ENCODE measurements at regions not wholly inside any gene's neighbourhood (a gene's known extent, or its start where the extent isn't known, plus 50 kb on each side); places are given as distances from the start of the nearest gene placed in this dataset.

DNA sequence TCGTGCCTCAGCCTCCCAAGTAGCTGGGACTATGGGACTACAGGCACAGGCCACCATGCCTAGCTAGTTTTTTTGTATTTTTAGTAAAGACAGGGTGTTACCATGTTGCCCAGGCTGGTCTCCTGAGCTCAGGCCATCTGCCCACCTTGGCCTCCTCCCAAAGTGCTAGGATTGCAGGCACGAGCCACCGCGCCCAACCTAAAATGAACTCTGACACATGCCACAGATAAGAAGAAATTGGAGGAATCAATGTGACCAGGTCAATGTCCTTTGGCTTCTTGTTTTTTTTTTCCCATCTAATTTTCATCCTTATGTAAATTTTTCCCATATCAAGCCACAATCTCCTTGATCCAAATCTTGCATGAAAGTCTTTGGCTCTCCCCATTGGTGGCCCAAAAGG lies 68.1 kb upstream of the SOX21 start:
- no peak for ATAC-seq

GRCh38 chr13:94778986-94779385 lies 66.6 kb upstream of the SOX21 start:
- no peak for DNase-seq (ENCODE audit: low spot score)
- ChIA-PET POLR2A (no interaction called here), CTCF (no interaction called here)
- Mint-ChIP-seq H3K4me3 (no peak overlapping the region), H3K36me3 (peaks cover 5% of the 10 kb centered on the region; the same call in 1 of the 2 replicates), H3K27ac (no peak overlapping the region), H3K9me3 (peaks cover 13% of the 10 kb centered on the region), H3K27me3 (ENCODE audit: low read depth) (no peaks in the 10 kb centered on the region; the same call in 1 of the 2 replicates), H3K4me1 (peaks cover 19% of the 10 kb centered on the region)
- ATAC-seq, result no peak
- no peak for TF ChIP-seq TCF7 (CRISPR knock-in tag; IDR thresholded peaks at IDR 0.05; ENCODE audit: low read depth)
- no peak for TF ChIP-seq JUN (CRISPR knock-in tag; IDR thresholded peaks at IDR 0.05)
- no peak for TF ChIP-seq USF1 (CRISPR knock-in tag; IDR thresholded peaks at IDR 0.05)
- TF ChIP-seq ZNF232 (CRISPR knock-in tag; IDR thresholded peaks at IDR 0.05), result no peak
- TF ChIP-seq, protein P1, sequence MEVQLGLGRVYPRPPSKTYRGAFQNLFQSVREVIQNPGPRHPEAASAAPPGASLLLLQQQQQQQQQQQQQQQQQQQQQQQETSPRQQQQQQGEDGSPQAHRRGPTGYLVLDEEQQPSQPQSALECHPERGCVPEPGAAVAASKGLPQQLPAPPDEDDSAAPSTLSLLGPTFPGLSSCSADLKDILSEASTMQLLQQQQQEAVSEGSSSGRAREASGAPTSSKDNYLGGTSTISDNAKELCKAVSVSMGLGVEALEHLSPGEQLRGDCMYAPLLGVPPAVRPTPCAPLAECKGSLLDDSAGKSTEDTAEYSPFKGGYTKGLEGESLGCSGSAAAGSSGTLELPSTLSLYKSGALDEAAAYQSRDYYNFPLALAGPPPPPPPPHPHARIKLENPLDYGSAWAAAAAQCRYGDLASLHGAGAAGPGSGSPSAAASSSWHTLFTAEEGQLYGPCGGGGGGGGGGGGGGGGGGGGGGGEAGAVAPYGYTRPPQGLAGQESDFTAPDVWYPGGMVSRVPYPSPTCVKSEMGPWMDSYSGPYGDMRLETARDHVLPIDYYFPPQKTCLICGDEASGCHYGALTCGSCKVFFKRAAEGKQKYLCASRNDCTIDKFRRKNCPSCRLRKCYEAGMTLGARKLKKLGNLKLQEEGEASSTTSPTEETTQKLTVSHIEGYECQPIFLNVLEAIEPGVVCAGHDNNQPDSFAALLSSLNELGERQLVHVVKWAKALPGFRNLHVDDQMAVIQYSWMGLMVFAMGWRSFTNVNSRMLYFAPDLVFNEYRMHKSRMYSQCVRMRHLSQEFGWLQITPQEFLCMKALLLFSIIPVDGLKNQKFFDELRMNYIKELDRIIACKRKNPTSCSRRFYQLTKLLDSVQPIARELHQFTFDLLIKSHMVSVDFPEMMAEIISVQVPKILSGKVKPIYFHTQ (CRISPR knock-in tag; IDR thresholded peaks at IDR 0.05), result no peak
- no peak for TF ChIP-seq ELF4 (CRISPR knock-in tag; IDR thresholded peaks at IDR 0.05; ENCODE audit: low read depth)
- TF ChIP-seq PREB (CRISPR knock-in tag; IDR thresholded peaks at IDR 0.05; ENCODE audit: borderline replicate concordance), result no peak
- no peak for TF ChIP-seq ATF3 (CRISPR knock-in tag; conservative IDR thresholded peaks at IDR 0.05)
- TF ChIP-seq, protein P2, sequence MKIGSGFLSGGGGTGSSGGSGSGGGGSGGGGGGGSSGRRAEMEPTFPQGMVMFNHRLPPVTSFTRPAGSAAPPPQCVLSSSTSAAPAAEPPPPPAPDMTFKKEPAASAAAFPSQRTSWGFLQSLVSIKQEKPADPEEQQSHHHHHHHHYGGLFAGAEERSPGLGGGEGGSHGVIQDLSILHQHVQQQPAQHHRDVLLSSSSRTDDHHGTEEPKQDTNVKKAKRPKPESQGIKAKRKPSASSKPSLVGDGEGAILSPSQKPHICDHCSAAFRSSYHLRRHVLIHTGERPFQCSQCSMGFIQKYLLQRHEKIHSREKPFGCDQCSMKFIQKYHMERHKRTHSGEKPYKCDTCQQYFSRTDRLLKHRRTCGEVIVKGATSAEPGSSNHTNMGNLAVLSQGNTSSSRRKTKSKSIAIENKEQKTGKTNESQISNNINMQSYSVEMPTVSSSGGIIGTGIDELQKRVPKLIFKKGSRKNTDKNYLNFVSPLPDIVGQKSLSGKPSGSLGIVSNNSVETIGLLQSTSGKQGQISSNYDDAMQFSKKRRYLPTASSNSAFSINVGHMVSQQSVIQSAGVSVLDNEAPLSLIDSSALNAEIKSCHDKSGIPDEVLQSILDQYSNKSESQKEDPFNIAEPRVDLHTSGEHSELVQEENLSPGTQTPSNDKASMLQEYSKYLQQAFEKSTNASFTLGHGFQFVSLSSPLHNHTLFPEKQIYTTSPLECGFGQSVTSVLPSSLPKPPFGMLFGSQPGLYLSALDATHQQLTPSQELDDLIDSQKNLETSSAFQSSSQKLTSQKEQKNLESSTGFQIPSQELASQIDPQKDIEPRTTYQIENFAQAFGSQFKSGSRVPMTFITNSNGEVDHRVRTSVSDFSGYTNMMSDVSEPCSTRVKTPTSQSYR (CRISPR knock-in tag; IDR thresholded peaks at IDR 0.05), result no peak
- no peak for TF ChIP-seq ZNF219 (CRISPR knock-in tag; IDR thresholded peaks at IDR 0.05; ENCODE audit: borderline replicate concordance)
- TF ChIP-seq CTCF (IDR thresholded peaks at IDR 0.05), result no peak
- no peak for TF ChIP-seq ESRRA (CRISPR knock-in tag; IDR thresholded peaks at IDR 0.05; ENCODE audit: borderline replicate concordance)
- no peak for TF ChIP-seq CBFB (CRISPR knock-in tag; IDR thresholded peaks at IDR 0.05; ENCODE audit: low read depth)
- TF ChIP-seq HMGA2 (CRISPR knock-in tag; IDR thresholded peaks at IDR 0.05), result no peak
- TF ChIP-seq, protein P3, sequence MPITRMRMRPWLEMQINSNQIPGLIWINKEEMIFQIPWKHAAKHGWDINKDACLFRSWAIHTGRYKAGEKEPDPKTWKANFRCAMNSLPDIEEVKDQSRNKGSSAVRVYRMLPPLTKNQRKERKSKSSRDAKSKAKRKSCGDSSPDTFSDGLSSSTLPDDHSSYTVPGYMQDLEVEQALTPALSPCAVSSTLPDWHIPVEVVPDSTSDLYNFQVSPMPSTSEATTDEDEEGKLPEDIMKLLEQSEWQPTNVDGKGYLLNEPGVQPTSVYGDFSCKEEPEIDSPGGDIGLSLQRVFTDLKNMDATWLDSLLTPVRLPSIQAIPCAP (CRISPR knock-in tag; IDR thresholded peaks at IDR 0.05), result no peak

More for the DNA sequence above, 68.1 kb upstream of the SOX21 start:
- Mint-ChIP-seq H3K4me1 (peaks cover 19% of the 10 kb centered on the region), H3K4me3 (no peak overlapping the region), H3K9me3 (peaks cover 13% of the 10 kb centered on the region), H3K36me3 (peaks cover 5% of the 10 kb centered on the region; the same call in 1 of the 2 replicates), H3K27ac (no peak overlapping the region), H3K27me3 (ENCODE audit: low read depth) (no peaks in the 10 kb centered on the region; the same call in 1 of the 2 replicates)
- no peak for DNase-seq (ENCODE audit: low spot score)
- ChIA-PET POLR2A (no interaction called here), CTCF (no interaction called here)
- TF ChIP-seq GRHL2 (CRISPR knock-in tag; IDR thresholded peaks at IDR 0.05; ENCODE audit: insufficient replicate concordance, severe bottlenecking), result no peak
- TF ChIP-seq SP1 (CRISPR knock-in tag; conservative IDR thresholded peaks at IDR 0.05), result no peak
- no peak for TF ChIP-seq CDX4 (CRISPR knock-in tag; IDR thresholded peaks at IDR 0.05; ENCODE audit: borderline replicate concordance)
- TF ChIP-seq, protein P3 (CRISPR knock-in tag; IDR thresholded peaks at IDR 0.05), result no peak
- no peak for TF ChIP-seq ZNF138 (CRISPR knock-in tag; conservative IDR thresholded peaks at IDR 0.05)
